ENCODE measurements at regions not wholly inside any gene's neighbourhood (a gene's known extent, or its start where the extent isn't known, plus 50 kb on each side); places are given as distances from the start of the nearest gene placed in this dataset.
"Not testable (repeated sequence)": the region's sequence is repeated elsewhere in the genome, so short reads cannot be mapped to it uniquely, and the experiment has no call there.

GRCh38 chr7:32680259-32681173 lies 185.2 kb downstream of the AVL9 start:
- no peak for DNase-seq

GRCh38 chr7:32679192-32679591 lies 183.9 kb downstream of the AVL9 start:
- DNase-seq, result no peak

- no peak for DNase-seq
Observed at GRCh38 chr7:32677593-32677992, 182.3 kb downstream of the AVL9 start.

- no peak for DNase-seq
Observed at GRCh38 chr7:32676249-32676941, 181.1 kb downstream of the AVL9 start.

GRCh38 chr7:32673275-32673983 lies 178.1 kb downstream of the AVL9 start:
- no peak for DNase-seq

- no peak for DNase-seq
Observed at GRCh38 chr7:32670110-32671025, 175.1 kb downstream of the AVL9 start.

GRCh38 chr7:32669173-32669870 lies 174.0 kb downstream of the AVL9 start:
- not testable (repeated sequence) for DNase-seq

- DNase-seq, result not testable (repeated sequence)
Observed at GRCh38 chr7:32668387-32669097, 173.3 kb downstream of the AVL9 start.

- not testable (repeated sequence) for DNase-seq
Observed at GRCh38 chr7:32667586-32667985, 172.3 kb downstream of the AVL9 start.

GRCh38 chr7:32663805-32664211 lies 168.5 kb downstream of the AVL9 start:
- not testable (repeated sequence) for DNase-seq

GRCh38 chr7:32662509-32662908 lies 167.2 kb downstream of the AVL9 start:
- not testable (repeated sequence) for DNase-seq

- no peak for DNase-seq
Observed at GRCh38 chr7:32661929-32662328, 166.6 kb downstream of the AVL9 start.

GRCh38 chr7:32661501-32661900 lies 166.2 kb downstream of the AVL9 start:
- DNase-seq, result no peak

- DNase-seq, result no peak
Observed at GRCh38 chr7:32660936-32661335, 165.6 kb downstream of the AVL9 start.

- no peak for DNase-seq
Observed at GRCh38 chr7:32659853-32660252, 164.6 kb downstream of the AVL9 start.

GRCh38 chr7:32658467-32658869 lies 163.2 kb downstream of the AVL9 start:
- no peak for DNase-seq

GRCh38 chr7:32658034-32658433 lies 162.7 kb downstream of the AVL9 start:
- DNase-seq, result no peak

- not testable (repeated sequence) for DNase-seq
Observed at GRCh38 chr7:32654549-32654948, 159.3 kb downstream of the AVL9 start.

- not testable (repeated sequence) for DNase-seq
Observed at GRCh38 chr7:32650356-32650755, 155.1 kb downstream of the AVL9 start.

GRCh38 chr7:32648408-32649156 lies 153.3 kb downstream of the AVL9 start:
- no peak for DNase-seq

Measured in GOT3 (cell line).